ENCODE measurements at regions not wholly inside any gene's neighbourhood (a gene's known extent, or its start where the extent isn't known, plus 50 kb on each side); places are given as distances from the start of the nearest gene placed in this dataset.

DNA sequence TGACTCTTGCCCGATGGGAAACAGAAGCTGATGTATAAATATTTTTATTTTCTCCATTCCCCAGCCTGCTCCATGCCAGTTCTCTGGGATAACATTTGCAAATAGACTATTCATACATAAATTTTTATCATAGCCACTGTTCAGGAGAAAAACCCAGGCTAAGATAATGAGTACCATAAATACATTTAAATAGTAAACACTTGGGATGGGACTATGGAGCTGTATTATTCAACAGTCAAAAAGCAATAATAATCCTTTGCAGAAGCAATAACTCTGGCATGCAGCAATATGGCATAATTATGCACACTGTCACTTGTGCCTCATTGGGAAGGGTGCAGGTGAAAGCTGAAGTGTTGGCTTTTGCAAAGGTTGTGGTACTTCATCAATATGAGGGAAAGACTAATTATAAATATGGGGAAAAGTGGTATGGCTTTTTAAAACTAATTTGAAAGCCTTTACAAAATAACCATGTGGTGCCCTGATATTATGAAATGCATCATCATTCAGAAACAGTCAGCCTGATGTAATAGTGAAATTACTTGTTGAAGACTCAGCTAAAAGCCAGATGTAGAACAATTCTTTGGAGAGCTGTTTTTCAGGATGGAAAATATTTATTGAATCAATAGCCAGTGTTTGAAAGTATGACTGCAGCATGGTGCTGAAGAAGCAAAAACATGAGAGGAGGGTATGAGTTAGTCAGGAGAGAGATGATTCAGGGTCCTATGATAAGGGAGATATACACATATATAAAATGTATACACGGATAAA lies 2476.7 kb downstream of the PCDH9 start:
- no peak for TF ChIP-seq Cebpa-rat (IDR thresholded peaks at IDR 0.05)
- H3K27ac ChIP-seq, result no peak overlapping the region
- H3K4me1 ChIP-seq, result no peaks in the 10 kb centered on the region
- no peaks in the 10 kb centered on the region for H3K36me3 ChIP-seq
- no peak overlapping the region for H3K4me3 ChIP-seq
- H3K9me3 ChIP-seq (replicated peaks in 1 of 11), result no peaks in the 10 kb centered on the region
- no peak overlapping the region for H3K9ac ChIP-seq
- H4K20me1 ChIP-seq, result no peaks in the 10 kb centered on the region
- H3K4me2 ChIP-seq, result no peak overlapping the region
- no peaks in the 10 kb centered on the region for H3K27me3 ChIP-seq

DNA sequence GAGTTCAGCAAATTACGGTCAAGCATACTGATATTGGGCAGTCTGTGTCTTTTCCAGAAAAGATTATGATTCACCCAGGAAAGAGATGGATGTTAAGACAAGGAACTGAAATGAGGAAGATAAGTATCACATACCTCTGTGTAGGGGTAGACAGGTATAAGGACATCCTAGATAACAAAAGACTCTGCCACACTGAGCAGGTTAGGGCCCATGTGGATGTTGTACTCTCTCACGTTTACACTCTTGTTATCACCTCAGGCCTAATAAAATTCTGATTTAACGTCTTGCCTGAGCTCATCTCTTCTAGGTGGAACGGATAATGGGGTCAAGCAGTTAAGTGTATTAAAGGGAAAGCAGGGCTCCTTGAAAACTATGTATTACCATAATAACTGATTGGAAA lies 2480.8 kb downstream of the PCDH9 start:
- Histone ChIP-seq H3K27me3 (no peaks in the 10 kb centered on the region), H3K27ac (no peak overlapping the region), H3K9ac (no peak overlapping the region), H4K20me1 (no peaks in the 10 kb centered on the region), H3K4me3 (no peak overlapping the region), H3K4me1 (no peaks in the 10 kb centered on the region), H3K4me2 (no peak overlapping the region), H3K36me3 (no peaks in the 10 kb centered on the region), H3K9me3 (replicated peaks in 1 of 11) (no peaks in the 10 kb centered on the region)
- TF ChIP-seq Cebpa-rat (IDR thresholded peaks at IDR 0.05), result no peak

GRCh38 chr13:64746845-64747244 lies 2483.3 kb downstream of the PCDH9 start:
- no peaks in the 10 kb centered on the region for H4K20me1 ChIP-seq
- TF ChIP-seq Cebpa-rat (IDR thresholded peaks at IDR 0.05), result no peak
- no peak overlapping the region for H3K4me3 ChIP-seq
- H3K27ac ChIP-seq, result no peak overlapping the region
- no peaks in the 10 kb centered on the region for H3K9me3 ChIP-seq (replicated peaks in 1 of 11)
- H3K9ac ChIP-seq, result no peak overlapping the region
- no peak overlapping the region for H3K4me2 ChIP-seq
- no peaks in the 10 kb centered on the region for H3K4me1 ChIP-seq
- no peaks in the 10 kb centered on the region for H3K27me3 ChIP-seq
- no peaks in the 10 kb centered on the region for H3K36me3 ChIP-seq

GRCh38 chr13:64740493-64740892 lies 2489.6 kb downstream of the PCDH9 start:
- no peaks in the 10 kb centered on the region for H3K36me3 ChIP-seq
- no peak overlapping the region for H3K9ac ChIP-seq
- no peak overlapping the region for H3K4me2 ChIP-seq
- no peaks in the 10 kb centered on the region for H3K4me1 ChIP-seq
- H3K27me3 ChIP-seq, result no peaks in the 10 kb centered on the region
- TF ChIP-seq Cebpa-rat (IDR thresholded peaks at IDR 0.05), result no peak
- H4K20me1 ChIP-seq, result no peaks in the 10 kb centered on the region
- no peak overlapping the region for H3K4me3 ChIP-seq
- H3K27ac ChIP-seq, result no peak overlapping the region
- H3K9me3 ChIP-seq (replicated peaks in 1 of 11), result peaks cover 0 to 5% (median 0%) of the 10 kb centered on the region in 11 experiments; a peak in 3 of 22 replicates

- Histone ChIP-seq H3K27me3 (no peaks in the 10 kb centered on the region), H3K36me3 (no peaks in the 10 kb centered on the region), H3K4me2 (no peak overlapping the region), H3K4me1 (no peaks in the 10 kb centered on the region), H3K9me3 (replicated peaks in 1 of 11) (no peaks in the 10 kb centered on the region), H3K27ac (no peak overlapping the region), H4K20me1 (no peaks in the 10 kb centered on the region), H3K9ac (no peak overlapping the region), H3K4me3 (no peak overlapping the region)
- TF ChIP-seq Cebpa-rat (IDR thresholded peaks at IDR 0.05), result no peak
Observed at GRCh38 chr13:64725492-64725891, 2504.6 kb downstream of the PCDH9 start.

DNA sequence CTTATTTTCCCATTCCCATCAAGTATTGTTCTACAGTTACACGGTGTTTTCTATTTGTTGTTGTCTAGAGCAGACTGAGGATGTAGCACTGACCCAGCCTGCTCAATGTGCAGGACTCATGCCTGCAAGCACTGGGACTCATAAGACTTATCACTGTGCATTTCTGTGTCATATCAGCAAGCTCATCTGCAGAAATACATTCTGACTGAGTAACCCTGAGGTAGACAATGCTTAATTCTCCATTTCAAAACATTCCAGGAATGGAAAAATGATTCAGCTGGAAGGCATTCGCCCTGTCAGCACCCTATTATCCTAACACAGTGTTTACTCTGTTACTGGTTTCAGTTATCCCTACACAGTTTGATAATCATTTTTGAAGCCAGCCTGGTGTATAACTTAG lies 2506.4 kb downstream of the PCDH9 start:
- H3K36me3 ChIP-seq, result no peaks in the 10 kb centered on the region
- no peaks in the 10 kb centered on the region for H3K27me3 ChIP-seq
- no peak overlapping the region for H3K27ac ChIP-seq
- no peaks in the 10 kb centered on the region for H3K4me1 ChIP-seq
- no peak overlapping the region for H3K9ac ChIP-seq
- no peak overlapping the region for H3K4me3 ChIP-seq
- TF ChIP-seq Cebpa-rat (IDR thresholded peaks at IDR 0.05), result no peak
- H3K4me2 ChIP-seq, result no peak overlapping the region
- H3K9me3 ChIP-seq (replicated peaks in 1 of 11), result no peaks in the 10 kb centered on the region
- no peaks in the 10 kb centered on the region for H4K20me1 ChIP-seq

DNA sequence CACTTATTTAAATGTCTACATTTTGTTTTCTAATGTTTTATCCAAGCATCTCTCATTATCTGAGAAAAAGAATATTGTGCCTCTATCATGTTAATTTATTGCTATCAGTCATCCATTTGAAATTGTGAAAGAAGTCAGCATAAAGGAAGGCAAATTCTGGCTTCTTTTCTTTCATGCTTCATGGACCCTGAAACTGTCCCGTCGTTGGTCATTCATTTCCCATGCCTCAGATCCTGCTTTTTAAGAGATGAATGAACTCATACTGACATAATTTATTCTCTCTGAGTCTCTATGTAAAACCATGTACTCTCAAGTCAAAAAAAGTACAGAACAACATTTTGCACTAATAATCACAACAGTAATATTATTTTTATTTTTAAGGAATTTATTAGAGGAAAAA lies 2512.0 kb downstream of the PCDH9 start:
- no peaks in the 10 kb centered on the region for H3K36me3 ChIP-seq
- no peak overlapping the region for H3K4me3 ChIP-seq
- H3K4me1 ChIP-seq, result no peaks in the 10 kb centered on the region
- no peaks in the 10 kb centered on the region for H4K20me1 ChIP-seq
- no peak overlapping the region for H3K27ac ChIP-seq
- H3K27me3 ChIP-seq, result no peaks in the 10 kb centered on the region
- TF ChIP-seq Cebpa-rat (IDR thresholded peaks at IDR 0.05), result no peak
- H3K9ac ChIP-seq, result no peak overlapping the region
- H3K4me2 ChIP-seq, result no peak overlapping the region
- no peaks in the 10 kb centered on the region for H3K9me3 ChIP-seq (replicated peaks in 1 of 11)

DNA sequence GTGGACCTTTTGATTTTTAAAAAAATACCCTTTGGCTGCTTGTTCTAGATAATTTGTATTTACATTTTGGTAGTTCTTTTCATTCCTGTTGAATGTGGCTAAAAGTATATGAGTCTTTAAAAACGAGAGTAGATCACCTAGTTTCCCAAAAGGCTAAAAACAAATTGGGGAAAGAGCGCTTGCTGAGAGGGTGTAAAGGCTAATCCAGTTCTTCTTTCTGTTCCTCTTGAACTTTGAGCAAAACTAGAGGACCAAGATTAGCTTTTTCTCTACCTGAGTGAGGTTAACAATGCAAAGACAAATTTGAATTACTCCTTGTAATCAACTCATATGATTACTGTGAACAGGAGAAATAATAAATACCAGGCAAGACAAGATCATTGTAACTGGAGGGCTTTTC lies 2513.2 kb downstream of the PCDH9 start:
- no peak for TF ChIP-seq Cebpa-rat (IDR thresholded peaks at IDR 0.05)
- Histone ChIP-seq H3K27ac (no peak overlapping the region), H3K9ac (no peak overlapping the region), H4K20me1 (no peaks in the 10 kb centered on the region), H3K4me2 (no peak overlapping the region), H3K4me1 (no peaks in the 10 kb centered on the region), H3K9me3 (replicated peaks in 1 of 11) (no peaks in the 10 kb centered on the region), H3K4me3 (no peak overlapping the region), H3K27me3 (no peaks in the 10 kb centered on the region), H3K36me3 (no peaks in the 10 kb centered on the region)

DNA sequence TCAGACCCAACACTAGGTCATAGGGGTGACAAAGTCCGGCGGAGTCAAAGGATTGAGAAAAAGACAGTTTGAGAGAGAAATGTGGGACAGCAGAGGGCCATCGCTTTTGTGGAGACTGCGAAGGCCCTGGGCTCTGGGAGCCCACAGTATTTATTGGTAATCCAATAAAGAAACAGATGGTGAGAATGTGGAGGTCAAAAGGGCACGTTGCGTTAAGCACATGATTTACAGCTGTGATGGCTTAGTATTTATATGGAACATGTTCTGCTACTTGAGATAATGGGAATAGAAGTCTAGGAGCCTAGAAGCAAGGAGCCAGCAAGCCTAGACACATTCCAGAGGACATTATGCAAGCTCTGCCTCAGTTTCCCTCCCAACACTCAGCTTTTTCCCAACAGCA lies 2521.1 kb downstream of the PCDH9 start:
- no peaks in the 10 kb centered on the region for H4K20me1 ChIP-seq
- no peak overlapping the region for H3K9ac ChIP-seq
- no peaks in the 10 kb centered on the region for H3K4me1 ChIP-seq
- no peaks in the 10 kb centered on the region for H3K36me3 ChIP-seq
- no peak overlapping the region for H3K4me2 ChIP-seq
- H3K27me3 ChIP-seq, result no peaks in the 10 kb centered on the region
- no peak overlapping the region for H3K4me3 ChIP-seq
- no peak overlapping the region for H3K27ac ChIP-seq
- no peaks in the 10 kb centered on the region for H3K9me3 ChIP-seq (replicated peaks in 1 of 11)
- no peak for TF ChIP-seq Cebpa-rat (IDR thresholded peaks at IDR 0.05)

DNA sequence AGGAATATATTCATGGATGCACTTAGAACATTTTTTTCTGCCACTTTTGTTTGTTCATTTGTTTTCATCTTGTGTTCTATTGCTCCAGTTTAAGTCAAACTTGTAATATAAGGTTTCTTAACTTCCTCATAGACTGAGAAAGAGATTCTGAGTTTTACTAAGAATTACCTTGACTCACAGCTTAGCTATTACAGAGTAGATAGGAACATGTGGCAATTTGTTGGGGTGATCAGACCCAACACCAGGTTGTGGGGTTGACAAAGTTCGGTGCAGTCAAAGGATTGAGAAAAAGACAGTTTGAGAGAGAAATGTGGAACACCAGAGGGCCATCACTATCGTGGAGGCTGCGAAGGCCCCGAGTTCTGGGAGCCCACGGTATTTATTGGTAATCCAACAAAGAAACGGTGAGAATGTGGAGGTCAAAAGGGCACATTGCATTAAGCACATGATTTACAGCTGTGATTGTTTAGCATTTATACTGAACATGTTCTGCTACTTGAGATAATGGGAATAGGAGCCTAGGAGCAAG lies 2526.0 kb downstream of the PCDH9 start:
- Histone ChIP-seq H3K9me3 (replicated peaks in 1 of 11) (no peaks in the 10 kb centered on the region), H4K20me1 (no peaks in the 10 kb centered on the region), H3K4me3 (no peak overlapping the region), H3K9ac (no peak overlapping the region), H3K27me3 (no peaks in the 10 kb centered on the region), H3K27ac (no peak overlapping the region), H3K36me3 (no peaks in the 10 kb centered on the region), H3K4me2 (no peak overlapping the region), H3K4me1 (no peaks in the 10 kb centered on the region)
- TF ChIP-seq Cebpa-rat (IDR thresholded peaks at IDR 0.05), result no peak
